Lower leg skin (tissue), 3 donors: ENCODE measurements at regions not wholly inside any gene's neighbourhood (a gene's known extent, or its start where the extent isn't known, plus 50 kb on each side); places are given as distances from the start of the nearest gene placed in this dataset.
"Not testable (repeated sequence)": the region's sequence is repeated elsewhere in the genome, so short reads cannot be mapped to it uniquely, and the experiment has no call there.

Experiments
- POLR2A ChIP-seq, 2 donors: fragments of 450-650 bp; IDR thresholded peaks; one replicate each; pipeline ENCODE4 v1.6.1; 2016 to 2017; ENCODE audit warnings: antibody characterized with exemption in 2 of 2, mild to moderate bottlenecking in 1 of 2, moderate library complexity in 1 of 2
- TF ChIP-seq, protein P1 (sequence below), 3 donors: fragments of 450-650 bp; IDR thresholded peaks; one replicate each; pipeline ENCODE4 v1.5.1; 2016; ENCODE audit warnings: antibody characterized with exemption in 3 of 3, mild to moderate bottlenecking in 3 of 3, moderate library complexity in 2 of 3

GRCh38 chr1:120591774-120592173 is 132.0 kb upstream of the NBPF26 start:
- TF ChIP-seq, protein P1, sequence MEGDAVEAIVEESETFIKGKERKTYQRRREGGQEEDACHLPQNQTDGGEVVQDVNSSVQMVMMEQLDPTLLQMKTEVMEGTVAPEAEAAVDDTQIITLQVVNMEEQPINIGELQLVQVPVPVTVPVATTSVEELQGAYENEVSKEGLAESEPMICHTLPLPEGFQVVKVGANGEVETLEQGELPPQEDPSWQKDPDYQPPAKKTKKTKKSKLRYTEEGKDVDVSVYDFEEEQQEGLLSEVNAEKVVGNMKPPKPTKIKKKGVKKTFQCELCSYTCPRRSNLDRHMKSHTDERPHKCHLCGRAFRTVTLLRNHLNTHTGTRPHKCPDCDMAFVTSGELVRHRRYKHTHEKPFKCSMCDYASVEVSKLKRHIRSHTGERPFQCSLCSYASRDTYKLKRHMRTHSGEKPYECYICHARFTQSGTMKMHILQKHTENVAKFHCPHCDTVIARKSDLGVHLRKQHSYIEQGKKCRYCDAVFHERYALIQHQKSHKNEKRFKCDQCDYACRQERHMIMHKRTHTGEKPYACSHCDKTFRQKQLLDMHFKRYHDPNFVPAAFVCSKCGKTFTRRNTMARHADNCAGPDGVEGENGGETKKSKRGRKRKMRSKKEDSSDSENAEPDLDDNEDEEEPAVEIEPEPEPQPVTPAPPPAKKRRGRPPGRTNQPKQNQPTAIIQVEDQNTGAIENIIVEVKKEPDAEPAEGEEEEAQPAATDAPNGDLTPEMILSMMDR (IDR thresholded peaks at IDR 0.05) = not testable (repeated sequence)
- TF ChIP-seq POLR2A (IDR thresholded peaks at IDR 0.05) = not testable (repeated sequence)
